ENCODE measurements at regions not wholly inside any gene's neighbourhood (a gene's known extent, or its start where the extent isn't known, plus 50 kb on each side); places are given as distances from the start of the nearest gene placed in this dataset.
"Not testable (repeated sequence)": the region's sequence is repeated elsewhere in the genome, so short reads cannot be mapped to it uniquely, and the experiment has no call there.

DNA sequence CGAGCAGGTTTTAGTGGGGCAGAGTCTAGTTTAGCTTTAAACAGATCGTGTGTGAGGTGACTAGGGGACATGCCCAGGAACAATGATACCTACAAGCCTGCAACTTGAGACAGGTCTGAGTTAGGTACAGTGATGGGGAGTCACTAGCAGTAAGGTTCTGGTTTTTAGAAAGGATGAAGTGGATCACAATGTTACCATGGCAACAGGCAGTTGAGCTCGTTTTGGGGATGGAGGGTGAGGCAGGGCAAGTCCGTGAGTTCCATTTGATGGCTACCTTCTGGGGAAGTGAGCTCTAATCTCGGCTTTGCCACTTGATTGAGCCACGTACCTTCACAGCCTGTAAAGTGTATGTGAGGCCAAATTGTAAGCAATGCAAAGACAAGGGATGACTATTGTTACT, 76.0 kb upstream of the GTF3A start:
- Histone ChIP-seq H3K4me3 (ENCODE audit: low read depth, low read length) (no peak overlapping the region), H3K36me3 (ENCODE audit: control insufficient read depth, insufficient read depth, low read length) (no peaks in the 10 kb centered on the region), H3K27me3 (ENCODE audit: control insufficient read depth, insufficient read depth, low read length) (peaks cover 8% of the 10 kb centered on the region)
- no peak for DNase-seq (ENCODE audit: low read depth)
- CTCF ChIA-PET = interaction anchor here (1.2 to 6.5 kb wide), 4 partner anchors 9 to 478 kb away, joined by 5 to 58 read pairs (median 14); no protein-coding TSS in a partner anchor
- POLR2A ChIA-PET = no interaction called here
- TF ChIP-seq, protein P1, sequence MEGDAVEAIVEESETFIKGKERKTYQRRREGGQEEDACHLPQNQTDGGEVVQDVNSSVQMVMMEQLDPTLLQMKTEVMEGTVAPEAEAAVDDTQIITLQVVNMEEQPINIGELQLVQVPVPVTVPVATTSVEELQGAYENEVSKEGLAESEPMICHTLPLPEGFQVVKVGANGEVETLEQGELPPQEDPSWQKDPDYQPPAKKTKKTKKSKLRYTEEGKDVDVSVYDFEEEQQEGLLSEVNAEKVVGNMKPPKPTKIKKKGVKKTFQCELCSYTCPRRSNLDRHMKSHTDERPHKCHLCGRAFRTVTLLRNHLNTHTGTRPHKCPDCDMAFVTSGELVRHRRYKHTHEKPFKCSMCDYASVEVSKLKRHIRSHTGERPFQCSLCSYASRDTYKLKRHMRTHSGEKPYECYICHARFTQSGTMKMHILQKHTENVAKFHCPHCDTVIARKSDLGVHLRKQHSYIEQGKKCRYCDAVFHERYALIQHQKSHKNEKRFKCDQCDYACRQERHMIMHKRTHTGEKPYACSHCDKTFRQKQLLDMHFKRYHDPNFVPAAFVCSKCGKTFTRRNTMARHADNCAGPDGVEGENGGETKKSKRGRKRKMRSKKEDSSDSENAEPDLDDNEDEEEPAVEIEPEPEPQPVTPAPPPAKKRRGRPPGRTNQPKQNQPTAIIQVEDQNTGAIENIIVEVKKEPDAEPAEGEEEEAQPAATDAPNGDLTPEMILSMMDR (IDR thresholded peaks at IDR 0.05; ENCODE audit: insufficient read depth, low read depth, low read length) = no peak

DNA sequence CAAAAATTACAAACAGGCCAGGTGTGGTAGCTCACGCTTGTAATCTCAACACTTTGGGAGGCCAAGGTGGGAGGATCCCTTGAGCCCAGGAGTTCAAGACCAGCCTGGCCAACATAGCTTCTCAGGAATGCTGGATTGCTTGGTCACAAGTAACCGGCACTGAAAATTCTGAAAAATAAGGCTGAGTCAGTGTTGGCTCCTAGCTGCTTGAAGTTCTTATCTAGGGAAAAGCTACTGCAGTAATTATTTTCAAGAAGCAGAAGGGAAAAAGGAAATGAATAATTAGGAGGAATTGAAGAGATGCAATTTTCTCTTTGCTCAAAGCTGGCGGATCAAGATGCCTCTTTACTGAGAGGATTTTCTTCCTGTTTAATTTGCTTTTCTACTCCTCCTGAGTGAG, 75.0 kb upstream of the GTF3A start:
- H3K36me3 ChIP-seq (ENCODE audit: control insufficient read depth, insufficient read depth, low read length) = no peaks in the 10 kb centered on the region
- no peak for DNase-seq (ENCODE audit: low read depth)
- CTCF ChIA-PET = interaction anchor here (0.9 to 6.5 kb wide), 5 partner anchors 10 to 477 kb away, joined by 3 to 58 read pairs (median 14); no protein-coding TSS in a partner anchor
- POLR2A ChIA-PET = no interaction called here
- no peak overlapping the region for H3K4me3 ChIP-seq (ENCODE audit: low read depth, low read length)
- peaks cover 5% of the 10 kb centered on the region; the same call in 1 of the 2 replicates for H3K27me3 ChIP-seq (ENCODE audit: control insufficient read depth, insufficient read depth, low read length)
- TF ChIP-seq, protein P1 (IDR thresholded peaks at IDR 0.05; ENCODE audit: insufficient read depth, low read depth, low read length) = no peak

DNA sequence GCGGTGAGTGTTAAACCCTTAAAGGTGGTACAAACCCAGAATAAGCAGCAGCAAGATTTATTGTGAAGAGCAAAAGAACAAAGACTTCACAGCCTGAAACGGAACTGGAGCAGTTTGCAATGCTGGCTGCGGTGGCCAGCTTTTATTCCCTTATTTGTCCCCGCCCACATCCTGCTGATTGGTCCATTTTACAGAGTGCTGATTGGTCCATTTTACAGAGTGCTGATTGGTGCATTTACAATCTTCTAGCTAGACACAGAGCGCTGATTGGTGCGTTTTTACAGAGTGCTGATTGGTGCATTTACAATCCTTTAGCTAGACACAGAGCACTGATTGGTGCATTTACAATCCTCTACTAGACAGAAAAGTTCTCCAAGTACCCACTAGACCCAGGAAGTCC, 73.6 kb upstream of the GTF3A start:
- H3K4me3 ChIP-seq (ENCODE audit: low read depth, low read length); H3K27me3 ChIP-seq (ENCODE audit: control insufficient read depth, insufficient read depth, low read length); H3K36me3 ChIP-seq (ENCODE audit: control insufficient read depth, insufficient read depth, low read length); DNase-seq (ENCODE audit: low read depth); POLR2A ChIA-PET: not testable (repeated sequence)
- CTCF ChIA-PET = interaction anchor here (1.2 to 6.5 kb wide), 6 partner anchors 9 to 404 kb away, joined by 4 to 58 read pairs (median 10); no protein-coding TSS in a partner anchor

DNA sequence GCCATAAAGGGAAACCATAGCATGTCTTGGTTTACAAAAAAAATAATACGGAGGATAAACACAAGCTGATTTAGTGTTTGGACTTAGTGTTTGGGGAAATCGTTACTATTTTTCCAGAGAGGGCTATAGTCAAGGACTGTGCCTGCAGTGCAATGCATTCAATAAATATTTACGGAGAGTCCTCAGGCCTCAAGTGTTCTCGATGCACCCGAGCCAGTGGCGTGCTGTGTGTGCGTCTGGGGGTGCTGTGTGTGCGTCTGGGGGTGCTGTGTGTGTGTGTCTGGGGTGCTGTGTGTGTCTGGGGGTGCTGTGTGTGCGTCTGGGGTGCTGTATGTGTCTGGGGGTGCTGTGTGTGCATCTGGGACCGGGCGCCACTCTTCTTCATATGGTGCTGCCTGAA, 71.7 kb upstream of the GTF3A start:
- no peaks in the 10 kb centered on the region for H3K36me3 ChIP-seq (ENCODE audit: control insufficient read depth, insufficient read depth, low read length)
- H3K4me3 ChIP-seq (ENCODE audit: low read depth, low read length) = no peak overlapping the region
- POLR2A ChIA-PET = no interaction called here
- DNase-seq (ENCODE audit: low read depth) = no peak
- TF ChIP-seq, protein P1 (IDR thresholded peaks at IDR 0.05; ENCODE audit: insufficient read depth, low read depth, low read length) = no peak
- no peaks in the 10 kb centered on the region for H3K27me3 ChIP-seq (ENCODE audit: control insufficient read depth, insufficient read depth, low read length)
- CTCF ChIA-PET = interaction anchor here (1.0 to 6.5 kb wide), 4 partner anchors 8 to 370 kb away, joined by 3 to 58 read pairs (median 4); no protein-coding TSS in a partner anchor

GRCh38 chr13:27353166-27353583, 71.2 kb upstream of the GTF3A start:
- H3K4me3 ChIP-seq (ENCODE audit: low read depth, low read length) = no peak overlapping the region
- TF ChIP-seq, protein P1 (IDR thresholded peaks at IDR 0.05; ENCODE audit: insufficient read depth, low read depth, low read length) = no peak
- CTCF ChIA-PET = interaction anchor here (0.8 to 6.5 kb wide), 4 partner anchors 8 to 368 kb away, joined by 3 to 58 read pairs (median 21); no protein-coding TSS in a partner anchor
- DNase-seq (ENCODE audit: low read depth) = no peak
- no peaks in the 10 kb centered on the region for H3K36me3 ChIP-seq (ENCODE audit: control insufficient read depth, insufficient read depth, low read length)
- no peaks in the 10 kb centered on the region for H3K27me3 ChIP-seq (ENCODE audit: control insufficient read depth, insufficient read depth, low read length)
- POLR2A ChIA-PET = no interaction called here

- DNase-seq (ENCODE audit: low read depth) = no peak
- CTCF ChIA-PET = interaction anchor here (0.8 to 6.5 kb wide), 4 partner anchors 7 to 369 kb away, joined by 3 to 58 read pairs (median 21); no protein-coding TSS in a partner anchor
- Histone ChIP-seq H3K27me3 (ENCODE audit: control insufficient read depth, insufficient read depth, low read length) (0 out of 2 replicates have a peak, but pooled peaks cover 2% of the 10 kb centered on the region), H3K36me3 (ENCODE audit: control insufficient read depth, insufficient read depth, low read length) (no peaks in the 10 kb centered on the region), H3K4me3 (ENCODE audit: low read depth, low read length) (no peak overlapping the region)
- POLR2A ChIA-PET = no interaction called here
- TF ChIP-seq, protein P1 (IDR thresholded peaks at IDR 0.05; ENCODE audit: insufficient read depth, low read depth, low read length) = no peak
These were observed 70.7 kb upstream of the GTF3A start for GRCh38 chr13:27353708-27354107.
